Brain microvascular endothelial cell (primary cell): ENCODE measurements at regions not wholly inside any gene's neighbourhood (a gene's known extent, or its start where the extent isn't known, plus 50 kb on each side); places are given as distances from the start of the nearest gene placed in this dataset.

ENCODE experiments used
- DNase-seq: peaks from one replicate; pipeline ENCODE4 v3.0.0-alpha.2; 2020
- H3K27ac ChIP-seq: fragments of 250-450 bp; sonication (Bioruptor Pico); 2 replicates; pipeline ENCODE4 v1.5.1; 2020; ENCODE audit warnings: mild to moderate bottlenecking, moderate library complexity
- H3K27me3 ChIP-seq: fragments of 250-450 bp; sonication (Bioruptor Pico); replicated peaks from 2 replicates; pipeline ENCODE4 v1.5.1; 2020; ENCODE audit warnings: mild to moderate bottlenecking
- H3K36me3 ChIP-seq: fragments of 250-450 bp; sonication (Bioruptor Pico); replicated peaks from 2 replicates; pipeline ENCODE4 v1.5.1; 2020; ENCODE audit warnings: mild to moderate bottlenecking
- H3K4me3 ChIP-seq: 2 replicates; pipeline ENCODE4 v1.5.1; 2011; ENCODE audit warnings: low read depth, mild to moderate bottlenecking, control low read depth, low read length, moderate library complexity
- in situ Hi-C: cut with HindIII; loops from 2 replicates; pipeline ENCODE4 v1.10.0; 2017; ENCODE audit warnings: low sequenced_read_pairs, low pct_ligation_motif_present
- TF ChIP-seq, protein P1 (sequence below): IDR thresholded peaks from 2 replicates; pipeline ENCODE4 v1.5.1; 2011; ENCODE audit warnings: low read depth, mild to moderate bottlenecking, moderate library complexity, low read length, control low read depth, inconsistent platforms; ENCODE audit errors: missing control alignments

DNA sequence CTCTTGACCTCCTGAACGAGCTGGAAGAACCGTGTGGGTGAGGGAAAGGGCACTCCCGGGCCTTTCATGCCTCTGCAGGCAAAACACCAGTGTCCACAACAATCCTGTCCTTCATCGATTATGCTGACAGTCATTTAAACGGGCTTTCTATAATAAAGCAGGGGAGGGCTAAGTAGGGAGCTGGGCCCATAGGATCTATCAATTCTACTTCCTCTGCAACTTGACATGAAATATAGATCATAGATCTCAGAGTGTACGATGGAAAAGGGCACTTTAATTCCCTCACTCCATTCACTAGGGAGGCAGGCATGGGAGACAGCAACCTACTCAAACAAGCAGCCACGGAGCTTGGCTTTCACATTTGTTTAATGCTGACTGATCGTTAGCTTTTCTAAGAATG, 55.8 kb upstream of the WASF3 start:
- Histone ChIP-seq H3K36me3 (no peaks in the 10 kb centered on the region), H3K27ac (no peak overlapping the region), H3K4me3 (no peak overlapping the region), H3K27me3 (no peaks in the 10 kb centered on the region)
- DNase-seq = no peak
- TF ChIP-seq, protein P1, sequence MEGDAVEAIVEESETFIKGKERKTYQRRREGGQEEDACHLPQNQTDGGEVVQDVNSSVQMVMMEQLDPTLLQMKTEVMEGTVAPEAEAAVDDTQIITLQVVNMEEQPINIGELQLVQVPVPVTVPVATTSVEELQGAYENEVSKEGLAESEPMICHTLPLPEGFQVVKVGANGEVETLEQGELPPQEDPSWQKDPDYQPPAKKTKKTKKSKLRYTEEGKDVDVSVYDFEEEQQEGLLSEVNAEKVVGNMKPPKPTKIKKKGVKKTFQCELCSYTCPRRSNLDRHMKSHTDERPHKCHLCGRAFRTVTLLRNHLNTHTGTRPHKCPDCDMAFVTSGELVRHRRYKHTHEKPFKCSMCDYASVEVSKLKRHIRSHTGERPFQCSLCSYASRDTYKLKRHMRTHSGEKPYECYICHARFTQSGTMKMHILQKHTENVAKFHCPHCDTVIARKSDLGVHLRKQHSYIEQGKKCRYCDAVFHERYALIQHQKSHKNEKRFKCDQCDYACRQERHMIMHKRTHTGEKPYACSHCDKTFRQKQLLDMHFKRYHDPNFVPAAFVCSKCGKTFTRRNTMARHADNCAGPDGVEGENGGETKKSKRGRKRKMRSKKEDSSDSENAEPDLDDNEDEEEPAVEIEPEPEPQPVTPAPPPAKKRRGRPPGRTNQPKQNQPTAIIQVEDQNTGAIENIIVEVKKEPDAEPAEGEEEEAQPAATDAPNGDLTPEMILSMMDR = no peak
- in situ Hi-C loops = no loop called here

DNA sequence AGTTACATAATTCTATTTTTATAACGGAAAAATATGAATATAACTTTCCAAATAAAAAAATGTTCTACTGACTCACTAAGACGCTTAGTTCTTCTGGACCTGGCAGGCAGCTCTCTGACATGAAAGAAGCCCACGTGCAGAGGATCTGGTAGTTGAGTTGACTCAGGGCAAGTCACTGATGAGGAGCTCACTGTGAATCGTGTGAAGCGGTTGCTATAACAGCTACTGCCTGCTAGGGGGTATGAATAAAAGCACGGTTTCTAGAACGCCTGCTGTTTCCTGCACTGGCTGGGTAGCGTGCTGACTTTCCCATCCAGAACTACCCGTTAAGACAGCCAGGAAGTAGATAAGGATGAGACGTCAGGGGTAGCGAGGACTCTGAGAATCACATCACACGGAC, 54.7 kb upstream of the WASF3 start:
- DNase-seq = peak; percentile 96
- in situ Hi-C loops = no loop called here
- no peaks in the 10 kb centered on the region for H3K36me3 ChIP-seq
- H3K27ac ChIP-seq = peak overlapping the region; percentile 62
- H3K27me3 ChIP-seq = no peaks in the 10 kb centered on the region
- no peak overlapping the region for H3K4me3 ChIP-seq
- TF ChIP-seq, protein P1 = peak; percentile 41

DNA sequence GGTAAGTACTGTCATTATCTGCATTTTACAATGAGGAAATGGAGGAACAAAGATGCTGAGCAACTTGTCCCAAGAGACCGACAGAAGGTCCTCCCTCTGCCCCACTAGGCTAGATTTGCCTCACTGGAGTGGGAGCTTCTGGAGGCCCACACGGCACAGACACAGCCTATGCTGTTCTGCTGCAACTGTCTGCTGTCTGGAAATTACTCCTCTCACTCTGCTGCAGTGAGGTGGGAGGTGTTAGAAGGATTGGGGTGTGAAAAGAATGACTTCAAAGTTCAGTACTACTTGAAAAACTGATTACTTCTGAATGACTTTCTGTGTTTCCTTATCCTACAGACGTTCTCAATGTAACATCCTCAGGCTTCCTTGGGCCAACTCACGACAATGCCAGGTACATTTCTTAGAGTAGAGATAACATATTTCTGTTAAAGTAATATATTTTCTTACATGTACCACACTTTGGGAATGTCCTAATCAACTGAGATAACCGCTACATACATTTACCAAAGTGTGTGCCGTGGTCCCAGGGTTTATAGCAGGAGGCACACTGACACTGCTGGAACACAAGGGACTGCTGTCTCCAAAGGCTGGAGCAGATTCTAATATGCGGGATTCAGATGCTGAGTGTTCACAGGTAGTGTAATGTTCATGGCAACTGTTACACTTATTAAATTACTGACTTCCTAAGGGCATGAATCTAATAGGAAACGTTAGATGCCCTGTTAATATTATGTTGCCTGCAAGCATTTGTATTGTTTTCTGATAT, 53.5 kb upstream of the WASF3 start:
- TF ChIP-seq, protein P1 = no peak
- Histone ChIP-seq H3K27me3 (no peaks in the 10 kb centered on the region), H3K4me3 (no peak overlapping the region), H3K27ac (no peak overlapping the region), H3K36me3 (no peaks in the 10 kb centered on the region)
- no peak for DNase-seq
- in situ Hi-C loops = no loop called here
